HEK293T (cell line): ENCODE measurements at regions not wholly inside any gene's neighbourhood (a gene's known extent, or its start where the extent isn't known, plus 50 kb on each side); places are given as distances from the start of the nearest gene placed in this dataset.

Experiments used
- CTCF ChIA-PET: fragments of 350-600 bp; formaldehyde crosslinking; extraction: SDS; loops from one replicate; lab custom pipeline; 2021; ENCODE audit warnings: antibody characterized with exemption, inconsistent platforms; lab: Yijun Ruan, JAX
- POLR2A ChIA-PET: fragments of 350-600 bp; formaldehyde crosslinking; extraction: SDS; loops from one replicate; lab custom pipeline; 2020; ENCODE audit warnings: antibody characterized with exemption, inconsistent platforms; lab: Yijun Ruan, JAX
- DNase-seq: peaks from one replicate; pipeline ENCODE4 v3.0.0; 2012; ENCODE audit warnings: mixed read lengths; ENCODE audit errors: extremely low spot score
- ARNT ChIP-seq: fragments of 450-650 bp; IDR thresholded peaks from 2 replicates; pipeline ENCODE4 v1.6.1; 2017; ENCODE audit warnings: mild to moderate bottlenecking
- BHLHE40 ChIP-seq: fragments of 450-650 bp; IDR thresholded peaks from 2 replicates; pipeline ENCODE4 v1.6.1; 2016; ENCODE audit warnings: mild to moderate bottlenecking, moderate library complexity, borderline replicate concordance
- CTBP1 ChIP-seq: fragments of 450-650 bp; IDR thresholded peaks from 2 replicates; pipeline ENCODE4 v1.6.1; 2016; ENCODE audit warnings: borderline replicate concordance
- ELF4 ChIP-seq: fragments of 450-650 bp; IDR thresholded peaks from 2 replicates; pipeline ENCODE4 v1.6.1; 2017; ENCODE audit warnings: antibody characterized with exemption
- FOXA1 ChIP-seq: fragments of 450-650 bp; IDR thresholded peaks from 2 replicates; pipeline ENCODE4 v1.6.1; 2016; ENCODE audit warnings: mild to moderate bottlenecking
- FOXK2 ChIP-seq: fragments of 450-650 bp; IDR thresholded peaks from 2 replicates; pipeline ENCODE4 v1.6.1; 2016; ENCODE audit warnings: mild to moderate bottlenecking
- FOXM1 ChIP-seq: fragments of 450-650 bp; IDR thresholded peaks from 2 replicates; pipeline ENCODE4 v1.6.1; 2017; ENCODE audit warnings: mild to moderate bottlenecking, borderline replicate concordance
- HDGF ChIP-seq: fragments of 450-650 bp; IDR thresholded peaks from 2 replicates; pipeline ENCODE4 v1.6.1; 2017; ENCODE audit warnings: antibody characterized with exemption, borderline replicate concordance
- L3MBTL2 ChIP-seq: fragments of 450-650 bp; conservative IDR thresholded peaks from 2 replicates; pipeline ENCODE4 v1.6.1; 2016; ENCODE audit warnings: mild to moderate bottlenecking
- LEF1 ChIP-seq: fragments of 450-650 bp; IDR thresholded peaks from 2 replicates; pipeline ENCODE4 v1.6.1; 2017; ENCODE audit warnings: mild to moderate bottlenecking, borderline replicate concordance
- NFRKB ChIP-seq: fragments of 450-650 bp; IDR thresholded peaks from 2 replicates; pipeline ENCODE4 v1.6.1; 2016; ENCODE audit warnings: mild to moderate bottlenecking, moderate library complexity
- PKNOX1 ChIP-seq: fragments of 450-650 bp; IDR thresholded peaks from 2 replicates; pipeline ENCODE4 v1.6.1; 2016
- SP1 ChIP-seq: fragments of 450-650 bp; IDR thresholded peaks from 2 replicates; pipeline ENCODE4 v1.6.1; 2017
- SUZ12 ChIP-seq: fragments of 450-650 bp; IDR thresholded peaks from 2 replicates; pipeline ENCODE4 v1.6.1; 2016; ENCODE audit warnings: mild to moderate bottlenecking
- TARDBP ChIP-seq: fragments of 450-650 bp; IDR thresholded peaks from 2 replicates; pipeline ENCODE4 v1.6.1; 2016
- ZNF384 ChIP-seq: fragments of 450-650 bp; IDR thresholded peaks from 2 replicates; pipeline ENCODE4 v1.6.1; 2016

- CTCF ChIA-PET, result no interaction called here
- DNase-seq, result no peak
- TF ChIP-seq FOXA1, result no peak
- TF ChIP-seq FOXM1, result no peak
- no peak for TF ChIP-seq LEF1
- no peak for TF ChIP-seq L3MBTL2
- no peak for TF ChIP-seq HDGF
- TF ChIP-seq CTBP1, result no peak
- no peak for TF ChIP-seq ARNT
- TF ChIP-seq TARDBP, result no peak
- TF ChIP-seq FOXK2, result no peak
- no peak for TF ChIP-seq ELF4
- TF ChIP-seq SUZ12, result no peak
- TF ChIP-seq ZNF384, result no peak
- POLR2A ChIA-PET, result no interaction called here
Measured at GRCh38 chr9:79986437-79986836, 414.7 kb downstream of the TLE4 start.

GRCh38 chr9:79985772-79986171 lies 414.0 kb downstream of the TLE4 start:
- ChIA-PET CTCF (no interaction called here), POLR2A (no interaction called here)
- no peak for DNase-seq
- TF ChIP-seq ELF4 (no peak), TARDBP (no peak), FOXA1 (no peak), SUZ12 (no peak), PKNOX1 (no peak), L3MBTL2 (no peak), ZNF384 (no peak), FOXK2 (no peak), LEF1 (no peak), CTBP1 (no peak), NFRKB (no peak), SP1 (no peak), FOXM1 (no peak), BHLHE40 (no peak)

GRCh38 chr9:79985264-79985663 lies 413.5 kb downstream of the TLE4 start:
- TF ChIP-seq TARDBP (no peak), ARNT (no peak), LEF1 (no peak), NFRKB (no peak), L3MBTL2 (no peak), ELF4 (no peak), FOXA1 (no peak), PKNOX1 (no peak), FOXK2 (no peak), BHLHE40 (no peak), SUZ12 (no peak), CTBP1 (no peak), HDGF (no peak), SP1 (no peak)
- CTCF ChIA-PET, result no interaction called here
- DNase-seq, result no peak
- POLR2A ChIA-PET, result no interaction called here

- no peak for DNase-seq
- ChIA-PET CTCF (no interaction called here), POLR2A (no interaction called here)
- no peak for TF ChIP-seq FOXM1
- no peak for TF ChIP-seq SUZ12
- TF ChIP-seq PKNOX1, result peak; percentile 73
- TF ChIP-seq SP1, result no peak
- no peak for TF ChIP-seq L3MBTL2
- TF ChIP-seq CTBP1, result no peak
- no peak for TF ChIP-seq BHLHE40
- no peak for TF ChIP-seq FOXK2
- no peak for TF ChIP-seq ARNT
Measured at GRCh38 chr9:79984429-79985067, 412.8 kb downstream of the TLE4 start.

GRCh38 chr9:79980432-79980831 lies 408.7 kb downstream of the TLE4 start:
- TF ChIP-seq CTBP1, result no peak; the same call in 1 of the 2 replicates
- no peak for TF ChIP-seq FOXK2
- no peak for TF ChIP-seq TARDBP
- no peak for TF ChIP-seq NFRKB
- no peak for TF ChIP-seq ELF4
- no peak for TF ChIP-seq SP1
- peak; percentile 83 for TF ChIP-seq PKNOX1
- TF ChIP-seq FOXM1, result no peak
- TF ChIP-seq FOXA1, result no peak
- CTCF ChIA-PET, result no interaction called here

More at GRCh38 chr9:79980432-79980831, 408.7 kb downstream of the TLE4 start:
- DNase-seq, result peak; percentile 21
- POLR2A ChIA-PET, result no interaction called here
